PFSK-1 (cell line): ENCODE measurements at regions not wholly inside any gene's neighbourhood (a gene's known extent, or its start where the extent isn't known, plus 50 kb on each side); places are given as distances from the start of the nearest gene placed in this dataset.

Experiments used
- FOXP2 ChIP-seq: optimal IDR thresholded peaks from 2 replicates; pipeline ENCODE3; 2011; ENCODE audit warnings: borderline replicate concordance, control low read depth, inconsistent platforms; ENCODE audit not compliant: insufficient read depth; ENCODE audit errors: extremely low read length, extremely low read depth
- POLR2AphosphoS5 ChIP-seq: IDR thresholded peaks from 2 replicates; pipeline ENCODE4 v1.6.1; 2012; ENCODE audit warnings: low read depth, mild to moderate bottlenecking, control low read depth, low read length, moderate library complexity
- REST ChIP-seq, 2 experiments: IDR thresholded peaks; 2 replicates each; pipeline versions ENCODE4 v1.6.1 to v1.8.0; 2011 to 2012; ENCODE audit warnings: low read depth in 2 of 2, low read length in 2 of 2, control low read depth in 1 of 2, inconsistent platforms in 1 of 2, mild to moderate bottlenecking in 1 of 2, moderate library complexity in 1 of 2; ENCODE audit not compliant: insufficient read depth in 1 of 2
- SIN3A ChIP-seq: IDR thresholded peaks from 2 replicates; pipeline ENCODE4 v1.6.1; 2012; ENCODE audit warnings: mild to moderate bottlenecking, low read length, moderate library complexity, borderline replicate concordance; ENCODE audit not compliant: insufficient read depth
- TAF1 ChIP-seq: IDR thresholded peaks from 2 replicates; pipeline ENCODE4 v1.6.1; 2012; ENCODE audit warnings: low read length, control low read depth, borderline replicate concordance; ENCODE audit not compliant: insufficient read depth

DNA sequence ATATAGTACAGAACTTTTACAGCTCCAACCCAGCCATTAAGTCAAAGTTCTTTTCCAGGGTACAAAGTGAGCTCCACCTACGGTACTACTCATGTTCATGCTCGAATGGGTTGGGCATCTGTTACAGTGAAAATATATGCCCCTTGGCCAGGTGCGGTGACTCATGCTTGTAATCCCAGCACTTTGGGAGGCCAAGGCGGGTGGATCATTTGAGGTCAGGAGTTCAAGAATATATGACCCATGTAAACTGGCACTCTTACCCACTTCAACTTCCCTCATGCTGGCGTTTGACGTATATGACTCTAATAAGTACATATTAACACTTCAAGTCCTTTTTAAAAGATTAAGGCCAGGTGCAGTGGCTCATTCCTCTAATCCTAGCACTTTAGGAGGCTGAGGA lies 71.3 kb upstream of the PKN2 start:
- TF ChIP-seq REST (IDR thresholded peaks at IDR 0.05; ENCODE audit: insufficient read depth in 1 of 2, low read depth in 2 of 2, low read length in 2 of 2) (no peak), SIN3A (no peak)

DNA sequence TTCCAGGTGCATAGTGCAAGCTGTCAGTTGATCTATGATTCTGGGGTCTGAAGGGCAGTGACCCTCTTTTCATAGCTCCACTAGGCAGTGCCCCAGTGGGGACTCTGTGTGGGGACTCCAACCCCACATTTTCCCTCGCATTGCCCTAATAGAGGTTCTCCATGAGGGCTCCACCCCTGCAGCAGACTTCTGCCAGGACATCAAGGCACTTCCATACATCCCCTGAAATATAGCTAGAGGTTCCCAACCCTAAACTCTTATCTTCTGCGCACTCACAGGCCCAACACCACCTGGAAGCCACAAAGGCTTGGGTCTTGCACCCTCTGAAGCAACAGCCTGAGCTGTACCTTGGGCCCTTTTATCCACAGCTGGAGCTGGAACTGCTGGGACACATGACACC lies 65.7 kb upstream of the PKN2 start:
- TF ChIP-seq FOXP2 (no peak), REST (IDR thresholded peaks at IDR 0.05; ENCODE audit: insufficient read depth in 1 of 2, low read depth in 2 of 2, low read length in 2 of 2) (no peak), SIN3A (no peak), TAF1 (no peak), POLR2AphosphoS5 (no peak)
